Smooth muscle cell (in vitro differentiated cells): ENCODE measurements at regions not wholly inside any gene's neighbourhood (a gene's known extent, or its start where the extent isn't known, plus 50 kb on each side); places are given as distances from the start of the nearest gene placed in this dataset.

Experiments
- DNase-seq: peaks from one replicate; lab custom pipeline; 2025; ENCODE audit not compliant: unreplicated experiment; lab: John Stamatoyannopoulos, UW
- H2AFZ ChIP-seq: fragments of 200-600 bp; sonication (generic); 2 replicates; pipeline ENCODE4 v1.6.0; 2016; ENCODE audit warnings: antibody characterized with exemption, low read depth, mild to moderate bottlenecking
- H3F3A ChIP-seq: fragments of 200-600 bp; sonication (generic); 2 replicates; pipeline ENCODE4 v1.6.0; 2017; ENCODE audit warnings: antibody characterized with exemption, low read depth
- H3K27ac ChIP-seq: fragments of 200-600 bp; sonication (generic); 2 replicates; pipeline ENCODE4 v1.5.1; 2016; ENCODE audit warnings: low read depth, mild to moderate bottlenecking
- H3K27me3 ChIP-seq: fragments of 200-600 bp; sonication (generic); 2 replicates; pipeline ENCODE4 v1.6.1; 2016; ENCODE audit warnings: low read depth, mild to moderate bottlenecking
- H3K36me3 ChIP-seq: fragments of 200-600 bp; sonication (generic); 2 replicates; pipeline ENCODE4 v1.5.1; 2016; ENCODE audit warnings: low read depth
- H3K4me1 ChIP-seq: fragments of 200-600 bp; sonication (generic); 2 replicates; pipeline ENCODE4 v1.5.1; 2016; ENCODE audit warnings: low read depth
- H3K4me2 ChIP-seq: fragments of 200-600 bp; sonication (generic); 2 replicates; pipeline ENCODE4 v1.6.0; 2016; ENCODE audit warnings: mild to moderate bottlenecking
- H3K4me3 ChIP-seq: fragments of 200-600 bp; sonication (generic); 2 replicates; pipeline ENCODE4 v1.5.1; 2016; ENCODE audit warnings: mild to moderate bottlenecking
- H3K79me2 ChIP-seq: fragments of 200-600 bp; sonication (generic); 2 replicates; pipeline ENCODE4 v1.6.0; 2016; ENCODE audit warnings: low read depth, mild to moderate bottlenecking
- H3K9ac ChIP-seq: fragments of 200-600 bp; sonication (generic); 2 replicates; pipeline ENCODE4 v1.6.0; 2016; ENCODE audit warnings: low read depth
- H3K9me3 ChIP-seq: fragments of 200-600 bp; sonication (generic); replicated peaks from 2 replicates; pipeline ENCODE4 v1.5.1; 2016; ENCODE audit warnings: low read depth
- H4K20me1 ChIP-seq: fragments of 200-600 bp; sonication (generic); 2 replicates; pipeline ENCODE4 v1.6.0; 2016; ENCODE audit warnings: low read depth
- WGBS: methylation state at CpG from one replicate; pipeline ENCODE4 v1.1.7; 2016; ENCODE audit warnings: low lambda C conversion rate; 5-methylcytosine and 5-hydroxymethylcytosine counted together
- TF ChIP-seq, protein P1 (sequence below): fragments of 200-600 bp; sonication (generic); IDR thresholded peaks from 2 replicates; pipeline ENCODE4 v1.5.1; 2017; ENCODE audit warnings: borderline replicate concordance, mild to moderate bottlenecking, antibody characterized with exemption; ENCODE audit not compliant: insufficient read depth, poor library complexity, severe bottlenecking

DNA sequence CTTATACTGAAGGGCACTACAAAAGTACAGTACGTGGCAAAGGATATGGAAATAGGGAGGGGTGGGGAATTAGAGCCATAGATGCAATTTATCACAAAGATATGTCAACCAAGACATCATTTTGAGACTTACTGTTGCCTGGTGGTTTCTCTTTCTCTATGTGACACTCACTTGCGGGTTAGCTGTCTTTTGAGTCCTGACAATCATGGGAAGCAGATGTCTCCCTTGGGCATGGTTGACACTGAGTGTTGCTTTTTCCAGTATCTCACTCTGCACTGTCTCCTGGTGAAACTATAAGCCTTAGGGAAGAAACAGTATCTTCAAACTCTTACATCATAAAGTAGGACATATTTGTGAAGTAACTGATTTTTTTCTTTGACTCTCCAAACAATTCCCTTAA is 383.5 kb upstream of the LCORL start:
- H3K4me3 ChIP-seq: no peak overlapping the region

DNA sequence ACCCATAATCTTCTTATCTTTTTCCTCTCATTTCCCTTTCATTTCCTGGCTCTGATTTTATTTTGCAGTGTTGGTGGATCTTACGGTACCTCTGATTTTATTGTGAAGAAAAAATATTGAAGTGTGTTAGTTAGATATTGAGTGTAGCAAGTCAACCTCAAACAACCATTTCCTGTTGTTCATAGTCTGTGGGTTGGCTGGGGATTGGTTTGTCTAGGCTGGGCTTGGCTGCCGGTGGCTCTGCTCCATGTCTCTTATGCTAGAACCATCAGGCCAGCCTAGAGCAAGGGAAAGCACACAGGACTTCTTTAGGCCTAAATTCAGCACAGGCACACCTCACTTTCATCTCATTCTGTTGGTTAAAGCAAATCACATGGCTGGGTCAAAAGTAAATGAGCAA is 383.1 kb upstream of the LCORL start:
- Histone ChIP-seq H3K27me3 (no peaks in the 10 kb centered on the region), H3K9ac (no peak overlapping the region), H4K20me1 (no peaks in the 10 kb centered on the region), H3K9me3 (no peaks in the 10 kb centered on the region), H3K4me2 (no peak overlapping the region), H3K4me1 (no peaks in the 10 kb centered on the region), H3K79me2 (no peaks in the 10 kb centered on the region), H3F3A (no peaks in the 10 kb centered on the region), H2AFZ (no peak overlapping the region), H3K27ac (no peak overlapping the region), H3K36me3 (no peaks in the 10 kb centered on the region), H3K4me3 (no peak overlapping the region)
- 90% methylated on average over 2 of the region's 2 CpGs for WGBS
- no peak for DNase-seq
- TF ChIP-seq, protein P1, sequence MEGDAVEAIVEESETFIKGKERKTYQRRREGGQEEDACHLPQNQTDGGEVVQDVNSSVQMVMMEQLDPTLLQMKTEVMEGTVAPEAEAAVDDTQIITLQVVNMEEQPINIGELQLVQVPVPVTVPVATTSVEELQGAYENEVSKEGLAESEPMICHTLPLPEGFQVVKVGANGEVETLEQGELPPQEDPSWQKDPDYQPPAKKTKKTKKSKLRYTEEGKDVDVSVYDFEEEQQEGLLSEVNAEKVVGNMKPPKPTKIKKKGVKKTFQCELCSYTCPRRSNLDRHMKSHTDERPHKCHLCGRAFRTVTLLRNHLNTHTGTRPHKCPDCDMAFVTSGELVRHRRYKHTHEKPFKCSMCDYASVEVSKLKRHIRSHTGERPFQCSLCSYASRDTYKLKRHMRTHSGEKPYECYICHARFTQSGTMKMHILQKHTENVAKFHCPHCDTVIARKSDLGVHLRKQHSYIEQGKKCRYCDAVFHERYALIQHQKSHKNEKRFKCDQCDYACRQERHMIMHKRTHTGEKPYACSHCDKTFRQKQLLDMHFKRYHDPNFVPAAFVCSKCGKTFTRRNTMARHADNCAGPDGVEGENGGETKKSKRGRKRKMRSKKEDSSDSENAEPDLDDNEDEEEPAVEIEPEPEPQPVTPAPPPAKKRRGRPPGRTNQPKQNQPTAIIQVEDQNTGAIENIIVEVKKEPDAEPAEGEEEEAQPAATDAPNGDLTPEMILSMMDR: no peak

More for the DNA sequence above, 383.5 kb upstream of the LCORL start:
- Histone ChIP-seq H2AFZ (no peak overlapping the region), H3K27ac (no peak overlapping the region), H3F3A (no peaks in the 10 kb centered on the region), H3K4me1 (no peaks in the 10 kb centered on the region), H3K9me3 (no peaks in the 10 kb centered on the region), H3K79me2 (no peaks in the 10 kb centered on the region), H3K36me3 (no peaks in the 10 kb centered on the region), H4K20me1 (no peaks in the 10 kb centered on the region), H3K27me3 (no peaks in the 10 kb centered on the region), H3K4me2 (no peak overlapping the region), H3K9ac (no peak overlapping the region)
- WGBS: 90% methylated on average over 2 of the region's 2 CpGs
- no peak for DNase-seq
- TF ChIP-seq, protein P1: no peak

DNA sequence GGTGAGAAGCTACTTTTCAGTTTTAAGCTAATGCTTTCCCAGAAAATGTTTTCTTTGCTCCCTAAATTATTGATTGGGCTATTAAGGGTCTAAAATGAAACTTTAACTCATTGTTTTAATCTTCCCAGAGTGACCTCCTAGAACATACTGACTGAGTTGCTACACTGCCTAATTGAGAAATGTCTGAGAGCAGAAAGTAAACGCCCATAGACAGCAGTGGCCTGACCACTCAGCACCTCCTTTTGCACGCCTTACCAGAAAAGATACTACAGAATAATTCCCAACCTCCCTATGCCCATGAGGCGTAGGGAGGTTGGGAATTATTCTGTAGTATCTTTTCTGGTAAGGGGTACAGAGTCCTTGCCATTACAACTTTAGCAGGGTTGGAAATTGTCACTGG is 381.8 kb upstream of the LCORL start:
- H3K79me2 ChIP-seq: no peaks in the 10 kb centered on the region
- DNase-seq: no peak
- WGBS: 83% methylated on average over 3 of the region's 3 CpGs

DNA sequence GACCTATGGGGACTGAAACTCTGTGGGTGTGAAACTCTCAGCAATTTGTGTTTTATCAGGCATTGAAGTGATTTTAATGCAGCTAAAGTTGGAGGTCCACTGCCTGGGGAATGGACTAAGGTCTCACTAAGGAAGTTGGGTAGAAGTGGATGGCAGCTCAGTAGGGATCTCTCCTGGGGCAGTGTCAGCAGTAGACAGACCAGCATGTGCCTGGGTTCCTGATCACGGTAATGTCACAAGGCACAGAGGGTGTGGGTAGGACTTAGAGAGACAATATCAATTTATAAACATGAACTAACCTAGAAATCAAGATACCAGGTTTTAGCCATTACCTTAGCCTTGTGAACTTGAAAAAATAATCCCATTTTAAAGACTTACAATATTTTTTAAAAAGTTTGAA is 380.3 kb upstream of the LCORL start:
- Histone ChIP-seq H3K4me2 (no peak overlapping the region), H2AFZ (no peak overlapping the region), H3K4me1 (peaks cover 11% of the 10 kb centered on the region), H3K9ac (no peak overlapping the region), H3K36me3 (no peaks in the 10 kb centered on the region), H3K79me2 (no peaks in the 10 kb centered on the region), H4K20me1 (no peaks in the 10 kb centered on the region), H3K4me3 (no peak overlapping the region), H3F3A (no peaks in the 10 kb centered on the region), H3K27me3 (no peaks in the 10 kb centered on the region), H3K9me3 (no peaks in the 10 kb centered on the region), H3K27ac (no peak overlapping the region)
- TF ChIP-seq, protein P1: no peak
- DNase-seq: no peak
- 83% methylated on average over 1 of the region's 1 CpG for WGBS

More for the DNA sequence above, 381.8 kb upstream of the LCORL start:
- H4K20me1 ChIP-seq: no peaks in the 10 kb centered on the region
- H3K36me3 ChIP-seq: no peaks in the 10 kb centered on the region
- no peaks in the 10 kb centered on the region for H3K9me3 ChIP-seq
- no peaks in the 10 kb centered on the region for H3K27me3 ChIP-seq
- no peak overlapping the region for H3K4me3 ChIP-seq
- no peaks in the 10 kb centered on the region for H3F3A ChIP-seq
- TF ChIP-seq, protein P1: no peak
- H3K4me2 ChIP-seq: no peak overlapping the region
- no peak overlapping the region for H3K9ac ChIP-seq
- no peak overlapping the region for H2AFZ ChIP-seq
- no peak overlapping the region for H3K27ac ChIP-seq
- H3K4me1 ChIP-seq: peaks cover 5% of the 10 kb centered on the region
